ENCODE measurements at regions not wholly inside any gene's neighbourhood (a gene's known extent, or its start where the extent isn't known, plus 50 kb on each side); places are given as distances from the start of the nearest gene placed in this dataset.
A peak's percentile ranks its signal among the peaks of the same experiment; 100 is the strongest.

DNA sequence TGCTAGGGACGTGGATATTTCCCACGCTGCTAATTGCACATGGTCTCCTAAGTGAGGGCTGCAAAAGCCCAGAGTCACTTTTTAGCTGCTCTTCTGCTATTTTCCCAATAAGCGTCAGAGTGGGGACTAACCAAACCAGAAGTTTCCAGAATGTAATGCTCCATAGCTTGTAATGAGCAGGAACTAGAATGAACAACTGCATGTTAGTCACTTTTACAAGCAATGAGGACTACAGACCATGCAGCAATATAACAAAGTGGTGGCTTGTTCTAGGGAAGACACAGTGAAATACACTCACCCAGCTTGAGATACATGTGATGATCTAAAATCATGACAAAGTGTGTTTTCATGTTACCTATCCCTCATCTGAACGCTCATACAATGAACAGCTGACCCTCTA is 314.1 kb upstream of the SGK1 start:
- 76 to 83% (median 82%) methylated on average over 4 of the region's 4 CpGs for WGBS, 5 donors
- intact Hi-C loops (cut with DNase I; ENCODE audit: low total_unique reads) = no loop called here
- no peak for DNase-seq
- H3K4me1 ChIP-seq = peaks cover 0 to 36% (median 13%) of the 10 kb centered on the region in 6 donors
- TF ChIP-seq POLR2A (IDR thresholded peaks at IDR 0.05) = no peak
- no peak for TF ChIP-seq POLR2AphosphoS5 (IDR thresholded peaks at IDR 0.05)
- TF ChIP-seq, protein P1, sequence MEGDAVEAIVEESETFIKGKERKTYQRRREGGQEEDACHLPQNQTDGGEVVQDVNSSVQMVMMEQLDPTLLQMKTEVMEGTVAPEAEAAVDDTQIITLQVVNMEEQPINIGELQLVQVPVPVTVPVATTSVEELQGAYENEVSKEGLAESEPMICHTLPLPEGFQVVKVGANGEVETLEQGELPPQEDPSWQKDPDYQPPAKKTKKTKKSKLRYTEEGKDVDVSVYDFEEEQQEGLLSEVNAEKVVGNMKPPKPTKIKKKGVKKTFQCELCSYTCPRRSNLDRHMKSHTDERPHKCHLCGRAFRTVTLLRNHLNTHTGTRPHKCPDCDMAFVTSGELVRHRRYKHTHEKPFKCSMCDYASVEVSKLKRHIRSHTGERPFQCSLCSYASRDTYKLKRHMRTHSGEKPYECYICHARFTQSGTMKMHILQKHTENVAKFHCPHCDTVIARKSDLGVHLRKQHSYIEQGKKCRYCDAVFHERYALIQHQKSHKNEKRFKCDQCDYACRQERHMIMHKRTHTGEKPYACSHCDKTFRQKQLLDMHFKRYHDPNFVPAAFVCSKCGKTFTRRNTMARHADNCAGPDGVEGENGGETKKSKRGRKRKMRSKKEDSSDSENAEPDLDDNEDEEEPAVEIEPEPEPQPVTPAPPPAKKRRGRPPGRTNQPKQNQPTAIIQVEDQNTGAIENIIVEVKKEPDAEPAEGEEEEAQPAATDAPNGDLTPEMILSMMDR (IDR thresholded peaks at IDR 0.05 in 8 of 11, conservative IDR thresholded peaks at IDR 0.05 in 3 of 11) = no peak
- no peaks in the 10 kb centered on the region for H3K36me3 ChIP-seq
- no peak overlapping the region for H3K27ac ChIP-seq
- H3K9me3 ChIP-seq = no peaks in the 10 kb centered on the region
- no peaks in the 10 kb centered on the region for H3K27me3 ChIP-seq (replicated peaks in 1 of 7)
- no peak overlapping the region for H3K4me3 ChIP-seq

- H3K4me1 ChIP-seq = peaks cover 0 to 33% (median 13%) of the 10 kb centered on the region in 6 donors
- H3K36me3 ChIP-seq = no peaks in the 10 kb centered on the region
- H3K27ac ChIP-seq = no peak overlapping the region
- intact Hi-C loops (cut with DNase I; ENCODE audit: low total_unique reads) = no loop called here
- WGBS, 5 donors = 71 to 90% (median 81%) methylated on average over 1 of the region's 1 CpG
- no peak overlapping the region for H3K4me3 ChIP-seq
- TF ChIP-seq, protein P1 (IDR thresholded peaks at IDR 0.05 in 8 of 11, conservative IDR thresholded peaks at IDR 0.05 in 3 of 11) = no peak
- DNase-seq = no peak
- H3K9me3 ChIP-seq = no peaks in the 10 kb centered on the region
- no peaks in the 10 kb centered on the region for H3K27me3 ChIP-seq (replicated peaks in 1 of 7)
Measured at GRCh38 chr6:134631398-134631924, 313.5 kb upstream of the SGK1 start.

DNA sequence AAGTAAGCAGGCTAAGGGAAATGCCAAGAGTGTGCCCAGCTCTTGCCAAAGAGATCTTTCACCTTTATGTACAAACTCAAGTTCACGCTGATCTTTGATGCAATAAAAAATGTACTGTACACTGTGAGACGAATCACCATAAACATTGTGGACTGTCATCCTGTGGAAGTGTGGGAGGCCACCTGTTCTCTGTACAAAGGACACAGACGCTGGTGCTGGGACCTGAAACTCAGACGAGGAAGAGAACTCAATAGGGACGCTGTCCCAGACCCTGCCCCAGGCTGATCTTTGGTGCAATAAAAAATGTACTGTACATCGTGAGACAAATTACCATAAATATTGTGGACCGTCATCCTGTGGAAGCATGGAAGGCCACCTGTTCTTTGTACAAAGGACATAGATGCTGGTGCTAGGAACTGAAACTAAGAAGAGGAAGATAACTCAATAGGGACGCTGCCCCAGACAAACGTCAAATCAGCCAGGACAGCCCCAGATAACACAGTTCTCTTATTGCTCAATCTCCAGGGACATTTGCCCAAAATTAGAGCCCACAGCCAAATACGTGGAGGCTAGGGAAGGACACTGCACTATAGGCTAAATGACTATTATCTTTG is 312.7 kb upstream of the SGK1 start:
- Histone ChIP-seq H3K36me3 (no peaks in the 10 kb centered on the region), H3K4me3 (no peak overlapping the region), H3K27me3 (replicated peaks in 1 of 7) (no peaks in the 10 kb centered on the region), H3K9me3 (no peaks in the 10 kb centered on the region), H3K27ac (no peak overlapping the region), H3K4me1 (peaks cover 0 to 28% (median 13%) of the 10 kb centered on the region in 6 donors)
- peak in 1 of 3 donors; percentile 46 for TF ChIP-seq POLR2AphosphoS5 (IDR thresholded peaks at IDR 0.05)
- TF ChIP-seq POLR2A (IDR thresholded peaks at IDR 0.05) = no peak
- no peak for DNase-seq
- WGBS, 5 donors = 32 to 44% (median 39%) methylated on average over 10 of the region's 10 CpGs
- intact Hi-C loops (cut with DNase I; ENCODE audit: low total_unique reads) = no loop called here

DNA sequence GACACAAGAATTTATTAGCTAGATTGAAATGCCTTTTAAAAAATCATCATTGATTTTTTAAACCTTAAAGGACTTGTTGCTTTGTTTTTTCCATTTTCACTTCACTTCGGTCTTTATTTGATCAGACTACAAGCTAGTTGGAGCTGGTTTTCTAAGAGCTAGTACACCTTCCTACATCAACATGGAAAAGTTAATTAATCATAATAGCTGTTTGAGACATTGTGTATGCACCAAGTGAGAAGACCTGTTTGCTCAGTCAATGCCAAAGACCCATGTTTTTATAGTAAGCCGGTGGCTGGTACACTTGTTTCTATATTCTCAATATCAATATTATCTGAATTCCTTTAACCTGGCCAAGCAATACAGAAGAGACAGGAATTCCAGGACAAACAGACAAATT is 310.2 kb upstream of the SGK1 start:
- peaks cover 0 to 28% (median 13%) of the 10 kb centered on the region in 6 donors for H3K4me1 ChIP-seq
- DNase-seq = no peak
- no peak overlapping the region for H3K4me3 ChIP-seq
- intact Hi-C loops (cut with DNase I; ENCODE audit: low total_unique reads) = no loop called here
- no peaks in the 10 kb centered on the region for H3K36me3 ChIP-seq
- TF ChIP-seq POLR2A (IDR thresholded peaks at IDR 0.05) (no peak), POLR2AphosphoS5 (IDR thresholded peaks at IDR 0.05) (no peak)
- TF ChIP-seq, protein P1 (IDR thresholded peaks at IDR 0.05 in 8 of 11, conservative IDR thresholded peaks at IDR 0.05 in 3 of 11) = no peak
- H3K9me3 ChIP-seq = no peaks in the 10 kb centered on the region
- no peak overlapping the region for H3K27ac ChIP-seq
- WGBS, 5 donors = 92 to 98% (median 95%) methylated on average over 2 of the region's 2 CpGs
- H3K27me3 ChIP-seq (replicated peaks in 1 of 7) = no peaks in the 10 kb centered on the region

Data from spleen (tissue), 11 donors.